ENCODE measurements at regions not wholly inside any gene's neighbourhood (a gene's known extent, or its start where the extent isn't known, plus 50 kb on each side); places are given as distances from the start of the nearest gene placed in this dataset.

DNA sequence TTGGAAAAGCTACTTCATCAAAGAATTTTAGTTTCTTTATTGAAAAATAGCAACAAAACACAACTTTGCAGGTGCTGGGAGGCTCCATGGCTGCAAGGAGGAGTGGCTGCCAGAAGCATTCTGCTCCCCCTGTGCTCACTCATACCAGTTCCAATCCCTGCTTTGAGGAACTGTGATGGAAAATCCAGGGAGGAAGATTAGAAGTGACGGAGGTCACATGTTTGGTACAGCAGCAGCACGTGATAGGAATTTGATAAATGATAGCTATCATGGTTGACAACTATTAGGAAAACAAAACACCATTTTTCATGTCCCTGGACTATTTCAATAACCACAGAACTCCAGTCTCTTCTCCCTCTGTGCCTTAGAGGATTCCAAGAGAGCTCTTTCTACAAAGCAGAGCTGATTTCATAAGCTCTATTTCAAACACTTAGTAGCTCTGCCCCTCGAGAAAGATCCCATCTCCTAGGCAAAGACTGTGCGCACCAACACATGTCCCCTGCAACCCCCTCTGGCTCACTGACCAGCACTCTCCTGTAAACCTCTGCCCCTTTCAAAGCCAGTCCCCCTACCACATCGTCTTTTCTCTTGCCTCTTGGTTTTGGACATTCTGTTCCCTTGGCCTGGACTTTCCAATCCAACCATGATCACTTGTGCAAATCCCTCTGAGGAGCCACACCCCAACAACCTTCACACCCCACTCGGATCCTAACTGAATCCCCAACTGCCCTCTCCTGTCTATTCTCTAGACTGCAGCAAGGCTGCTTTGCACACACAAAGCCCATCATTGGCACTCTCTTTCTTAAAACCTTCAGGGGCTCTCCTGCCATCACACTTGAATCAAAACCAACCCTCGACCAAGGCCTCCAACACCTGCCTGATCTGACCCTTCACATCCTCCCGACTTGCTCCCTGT, 352.4 kb upstream of the PKDCC start:
- no peak for DNase-seq (ENCODE audit: low spot score)

DNA sequence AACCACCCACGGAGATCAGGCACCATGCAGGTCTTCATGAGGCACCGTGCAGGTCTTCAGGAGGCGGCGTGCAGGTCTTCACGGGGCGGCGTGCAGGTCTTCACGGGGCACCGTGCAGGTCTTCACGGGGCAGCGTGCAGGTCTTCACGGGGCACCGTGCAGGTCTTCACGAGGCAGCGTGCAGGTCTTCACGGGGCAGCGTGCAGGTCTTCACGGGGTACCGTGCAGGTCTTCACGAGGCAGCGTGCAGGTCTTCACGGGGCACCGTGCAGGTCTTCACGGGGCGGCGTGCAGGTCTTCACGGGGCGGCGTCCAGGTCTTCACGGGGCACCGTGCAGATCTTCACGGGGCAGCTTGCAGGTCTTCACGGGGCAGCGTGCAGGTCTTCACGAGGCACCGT, 350.4 kb upstream of the PKDCC start:
- no peak for DNase-seq (ENCODE audit: low spot score)

DNA sequence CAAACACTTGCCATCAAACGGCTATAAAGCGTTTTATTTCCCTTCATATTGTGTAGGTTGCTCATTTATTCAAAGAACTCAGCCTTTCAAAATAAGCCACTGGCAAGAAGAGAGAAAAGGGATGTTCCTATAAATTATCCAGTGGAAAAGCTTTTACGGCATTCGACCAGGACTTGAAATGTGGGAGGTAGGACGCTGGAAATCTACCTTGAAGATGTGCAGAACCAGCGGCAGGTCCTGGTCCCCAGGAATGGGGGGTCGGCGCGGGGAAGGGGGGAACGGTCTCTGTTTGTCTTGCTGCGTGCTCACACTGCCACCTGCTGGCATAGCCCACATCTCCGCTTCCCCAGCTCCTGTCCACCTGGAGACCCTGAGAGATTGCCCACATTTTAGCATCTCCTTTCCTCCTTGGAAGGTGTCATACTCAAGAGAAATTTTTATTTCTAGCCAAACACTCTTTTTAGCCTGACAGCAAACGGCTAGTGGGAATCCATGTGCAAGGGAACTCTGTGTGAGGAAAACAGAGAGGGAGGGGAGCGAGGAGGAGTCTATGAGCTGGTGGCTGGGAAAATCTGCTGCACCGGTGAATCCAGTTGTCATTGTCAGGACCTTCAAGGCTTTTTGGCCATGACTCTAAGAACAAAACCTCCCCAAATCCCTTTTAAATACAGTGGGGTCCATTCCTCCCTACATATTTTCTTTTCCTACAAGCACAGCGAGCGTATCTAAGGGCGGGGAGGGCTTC, 349.0 kb upstream of the PKDCC start:
- no peak for DNase-seq (ENCODE audit: low spot score)

DNA sequence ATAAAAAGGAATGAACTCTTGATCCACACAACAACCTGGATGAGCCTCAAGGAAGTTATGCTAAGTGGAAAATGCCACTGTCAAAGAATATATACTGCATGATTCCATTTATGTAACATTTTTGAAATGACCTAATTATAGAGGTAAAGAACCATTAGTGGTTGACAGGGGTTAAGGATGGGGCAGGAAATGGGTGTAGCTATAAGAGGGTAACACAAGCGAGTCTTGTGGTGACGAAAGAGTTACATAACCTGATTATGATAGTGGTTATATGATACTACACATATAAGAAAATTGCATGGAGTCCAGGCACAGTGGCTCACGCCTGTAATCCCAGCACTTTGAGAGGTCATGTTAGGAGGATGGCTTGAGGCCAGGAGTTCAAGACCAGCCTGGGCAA, 346.6 kb upstream of the PKDCC start:
- DNase-seq (ENCODE audit: low spot score), result no peak

- DNase-seq (ENCODE audit: low spot score), result no peak
These were observed 344.7 kb upstream of the PKDCC start for GRCh38 chr2:41703123-41703522.

DNA sequence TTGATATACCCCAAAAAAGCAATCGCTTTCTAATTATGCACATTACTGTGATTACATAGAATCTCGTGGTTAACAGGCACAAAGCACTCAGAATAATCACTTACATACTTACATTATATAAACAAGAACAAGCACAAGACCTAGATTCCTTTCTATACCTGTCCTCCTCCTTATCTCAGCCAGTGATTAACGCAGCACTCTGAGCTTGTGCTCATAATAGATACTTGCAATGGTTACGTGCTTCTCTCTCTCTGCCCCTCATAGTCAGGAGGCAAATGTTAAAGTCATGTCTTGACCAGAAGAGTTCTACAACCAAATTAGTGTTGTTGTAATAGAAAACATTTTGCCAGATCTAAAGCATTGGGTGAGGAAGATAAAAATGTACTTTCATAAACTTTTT, 342.2 kb upstream of the PKDCC start:
- DNase-seq (ENCODE audit: low spot score), result no peak

- no peak for DNase-seq (ENCODE audit: low spot score)
These were observed 341.5 kb upstream of the PKDCC start for GRCh38 chr2:41706286-41706685.

- DNase-seq (ENCODE audit: low spot score), result no peak
These were observed 339.9 kb upstream of the PKDCC start for GRCh38 chr2:41707790-41708451.

- no peak for DNase-seq (ENCODE audit: low spot score)
These were observed 337.9 kb upstream of the PKDCC start for GRCh38 chr2:41709702-41710599.

GRCh38 chr2:41710944-41711343, 336.9 kb upstream of the PKDCC start:
- DNase-seq (ENCODE audit: low spot score), result no peak

GRCh38 chr2:41711736-41712135, 336.1 kb upstream of the PKDCC start:
- no peak for DNase-seq (ENCODE audit: low spot score)

DNA sequence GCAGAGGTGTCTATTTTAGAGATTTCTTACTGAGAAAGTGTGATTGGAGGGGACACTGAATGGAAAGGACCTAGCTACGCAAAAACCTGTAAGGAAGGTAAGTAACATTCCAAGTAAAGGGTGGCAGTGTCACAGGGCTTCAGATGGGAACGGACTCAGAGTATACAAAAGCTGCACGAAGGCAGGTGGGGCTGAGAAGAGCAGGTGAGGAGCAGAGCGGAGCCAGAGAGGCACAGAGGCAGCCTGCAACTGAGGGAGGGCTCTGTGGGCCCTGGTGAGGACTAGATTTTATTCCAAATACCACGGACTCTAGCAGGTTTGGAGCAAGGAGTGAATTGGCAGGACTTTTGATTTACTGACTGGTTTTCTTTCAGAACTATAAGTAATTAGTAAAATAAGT, 331.3 kb upstream of the PKDCC start:
- DNase-seq (ENCODE audit: low spot score), result no peak

DNA sequence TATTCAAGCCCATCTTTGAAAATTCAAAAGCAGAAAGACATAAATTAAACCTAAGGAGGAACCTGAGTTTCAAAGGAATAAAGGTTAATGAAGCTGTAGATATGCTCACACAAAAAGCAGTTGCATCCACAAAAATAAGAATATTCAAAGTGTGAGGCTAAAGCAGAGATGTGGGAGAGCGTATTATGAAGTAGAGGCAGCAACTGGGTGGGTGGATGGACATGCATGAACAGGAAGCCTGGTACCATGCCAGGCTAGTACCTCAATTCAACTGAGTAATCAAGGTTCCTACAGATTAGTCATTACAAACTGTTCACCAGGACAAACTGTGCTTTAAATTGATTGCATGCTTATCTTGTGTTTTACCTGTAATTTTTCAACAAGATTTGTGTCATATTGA, 330.0 kb upstream of the PKDCC start:
- no peak for DNase-seq (ENCODE audit: low spot score)

- no peak for DNase-seq (ENCODE audit: low spot score)
These were observed 329.1 kb upstream of the PKDCC start for GRCh38 chr2:41718705-41719104.

- no peak for DNase-seq (ENCODE audit: low spot score)
These were observed 328.1 kb upstream of the PKDCC start for GRCh38 chr2:41719756-41720155.

DNA sequence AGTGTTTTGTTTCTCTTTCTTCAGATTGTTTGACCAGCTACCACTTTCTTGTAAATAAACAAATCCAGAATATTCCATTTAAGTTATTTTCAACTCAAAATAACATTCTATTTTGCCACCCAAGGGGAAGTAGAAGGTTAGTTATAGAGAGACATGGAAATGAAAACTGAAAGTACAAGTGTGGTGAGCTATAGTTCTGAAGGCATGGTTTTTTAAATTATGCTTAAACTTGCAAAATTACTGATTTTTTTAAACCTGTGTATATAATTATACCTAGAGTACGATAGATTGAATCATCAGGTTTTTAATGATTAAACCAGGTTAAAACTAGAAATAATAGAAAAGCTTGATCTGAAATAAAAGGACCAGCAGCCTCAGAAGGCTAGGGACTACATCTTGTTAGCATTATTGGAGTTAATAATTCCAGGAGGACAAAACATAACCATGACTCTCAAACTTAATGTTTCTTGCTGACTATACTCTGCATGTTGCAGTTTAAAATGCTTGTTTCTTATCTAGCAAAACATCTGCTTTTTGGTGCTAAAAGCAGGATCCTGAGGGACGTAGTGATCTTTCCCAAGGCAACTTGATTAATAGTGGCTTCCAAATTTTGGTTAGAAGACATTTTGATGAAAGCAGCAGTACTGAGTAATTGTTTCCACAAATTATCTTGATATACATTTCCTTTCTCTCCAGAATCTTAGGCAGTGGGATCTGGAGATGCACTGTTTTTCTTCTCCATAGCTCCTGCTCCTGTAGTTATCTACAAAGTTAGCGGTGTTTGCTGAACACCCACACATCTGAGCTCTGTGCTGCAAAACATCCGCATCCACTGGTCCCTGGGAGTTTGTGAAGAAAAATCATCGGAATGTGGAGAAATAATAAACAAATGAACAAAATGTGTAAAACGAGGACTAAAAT, 327.2 kb upstream of the PKDCC start:
- DNase-seq (ENCODE audit: low spot score), result no peak

- no peak for DNase-seq (ENCODE audit: low spot score)
These were observed 325.0 kb upstream of the PKDCC start for GRCh38 chr2:41722668-41723369.

- no peak for DNase-seq (ENCODE audit: low spot score)
These were observed 324.3 kb upstream of the PKDCC start for GRCh38 chr2:41723526-41723925.

DNA sequence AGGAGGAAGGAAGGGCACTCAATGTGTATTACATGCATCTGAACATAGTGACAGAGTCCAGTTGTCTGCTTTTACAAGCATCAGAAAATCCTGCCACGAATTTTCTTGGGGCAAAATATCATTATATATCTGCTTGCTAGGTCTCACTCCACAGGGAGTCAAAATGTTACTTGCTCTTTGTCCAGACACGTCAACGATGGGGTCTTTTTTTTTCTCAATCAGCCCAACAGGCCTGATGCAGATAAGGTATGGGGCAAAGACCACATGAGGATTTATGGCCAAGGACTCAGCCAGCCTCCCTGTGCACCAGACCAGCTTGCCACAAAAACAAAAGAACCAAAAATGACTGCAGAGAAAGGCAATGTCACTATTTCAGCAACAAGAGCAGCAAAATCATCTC, 323.4 kb upstream of the PKDCC start:
- DNase-seq (ENCODE audit: low spot score), result no peak

GRCh38 chr2:41725901-41726300, 321.9 kb upstream of the PKDCC start:
- DNase-seq (ENCODE audit: low spot score), result no peak

Measured in CD4-positive, alpha-beta T cell treated with Interleukin-15 for 4 hours (primary cell).